BE2C (cell line): ENCODE measurements at regions not wholly inside any gene's neighbourhood (a gene's known extent, or its start where the extent isn't known, plus 50 kb on each side); places are given as distances from the start of the nearest gene placed in this dataset.
A peak's percentile ranks its signal among the peaks of the same experiment; 100 is the strongest.
"Not testable (repeated sequence)": the region's sequence is repeated elsewhere in the genome, so short reads cannot be mapped to it uniquely, and the experiment has no call there.

ENCODE experiments used
- DNase-seq: peaks from one replicate; pipeline ENCODE4 v3.0.0-alpha.2; 2020
- H3K27me3 ChIP-seq: fragments of 250-450 bp; sonication (Bioruptor Pico); 2 replicates; pipeline ENCODE4 v1.5.1; 2020; ENCODE audit warnings: mild to moderate bottlenecking
- H3K36me3 ChIP-seq: fragments of 250-450 bp; sonication (Bioruptor Pico); 2 replicates; pipeline ENCODE4 v1.5.1; 2020; ENCODE audit warnings: mild to moderate bottlenecking
- H3K4me1 ChIP-seq: fragments of 250-450 bp; sonication (Bioruptor Pico); 2 replicates; pipeline ENCODE4 v1.5.1; 2020
- H3K4me3 ChIP-seq: 2 replicates; pipeline ENCODE4 v1.5.1; 2011; ENCODE audit warnings: low read depth, low read length
- H3K9me3 ChIP-seq: fragments of 250-450 bp; sonication (Bioruptor Pico); 2 replicates; pipeline ENCODE4 v1.5.1; 2020
- CTCF ChIP-seq: IDR thresholded peaks from 2 replicates; pipeline ENCODE4 v1.5.1; 2012; ENCODE audit warnings: mild to moderate bottlenecking, low read depth, low read length

GRCh38 chr6:137625808-137626207, 131.6 kb upstream of the OLIG3 start:
- TF ChIP-seq CTCF: peak; percentile 45
- DNase-seq: no peak

GRCh38 chr6:137630666-137631065, 136.5 kb upstream of the OLIG3 start:
- no peaks in the 10 kb centered on the region for H3K27me3 ChIP-seq
- no peak for DNase-seq
- no peaks in the 10 kb centered on the region; the same call in 1 of the 2 replicates for H3K4me1 ChIP-seq
- no peaks in the 10 kb centered on the region for H3K36me3 ChIP-seq
- no peak for TF ChIP-seq CTCF
- no peak overlapping the region for H3K4me3 ChIP-seq
- H3K9me3 ChIP-seq: no peaks in the 10 kb centered on the region

More at GRCh38 chr6:137625808-137626207, 131.6 kb upstream of the OLIG3 start:
- no peaks in the 10 kb centered on the region; the same call in none of the 2 replicates for H3K4me1 ChIP-seq
- no peaks in the 10 kb centered on the region for H3K36me3 ChIP-seq
- H3K27me3 ChIP-seq: no peaks in the 10 kb centered on the region
- no peak overlapping the region for H3K4me3 ChIP-seq
- H3K9me3 ChIP-seq: no peaks in the 10 kb centered on the region

- Histone ChIP-seq H3K9me3 (no peaks in the 10 kb centered on the region), H3K4me3 (no peak overlapping the region), H3K36me3 (no peaks in the 10 kb centered on the region), H3K27me3 (no peaks in the 10 kb centered on the region), H3K4me1 (no peaks in the 10 kb centered on the region)
- no peak for TF ChIP-seq CTCF
- DNase-seq: no peak
Observed at GRCh38 chr6:137631323-137631722, 137.1 kb upstream of the OLIG3 start.

- not testable (repeated sequence) for DNase-seq, H3K27me3 ChIP-seq, H3K4me3 ChIP-seq, H3K4me1 ChIP-seq, H3K36me3 ChIP-seq, H3K9me3 ChIP-seq
Observed at GRCh38 chr6:137634177-137634576, 140.0 kb upstream of the OLIG3 start.

- no peaks in the 10 kb centered on the region for H3K36me3 ChIP-seq
- no peaks in the 10 kb centered on the region for H3K4me1 ChIP-seq
- H3K4me3 ChIP-seq: no peak overlapping the region
- no peak for DNase-seq
- TF ChIP-seq CTCF: no peak
- H3K27me3 ChIP-seq: no peaks in the 10 kb centered on the region
- no peaks in the 10 kb centered on the region for H3K9me3 ChIP-seq
Observed at GRCh38 chr6:137637121-137637520, 142.9 kb upstream of the OLIG3 start.

GRCh38 chr6:137638926-137639706, 144.9 kb upstream of the OLIG3 start:
- Histone ChIP-seq H3K27me3 (no peaks in the 10 kb centered on the region; the same call in 1 of the 2 replicates), H3K4me1 (no peaks in the 10 kb centered on the region), H3K4me3 (no peak overlapping the region), H3K9me3 (no peaks in the 10 kb centered on the region), H3K36me3 (no peaks in the 10 kb centered on the region)
- no peak for DNase-seq
- TF ChIP-seq CTCF: no peak
